HG02943 (cell line): ENCODE measurements at regions not wholly inside any gene's neighbourhood (a gene's known extent, or its start where the extent isn't known, plus 50 kb on each side); places are given as distances from the start of the nearest gene placed in this dataset.

Experiments
- ATAC-seq: cut with Tn5 transposase; IDR thresholded peaks from one replicate; pipeline ENCODE4 v1.9.1; 2021; ENCODE audit warnings: mild to moderate bottlenecking, low read depth, moderate library complexity; ENCODE audit not compliant: unreplicated experiment

DNA sequence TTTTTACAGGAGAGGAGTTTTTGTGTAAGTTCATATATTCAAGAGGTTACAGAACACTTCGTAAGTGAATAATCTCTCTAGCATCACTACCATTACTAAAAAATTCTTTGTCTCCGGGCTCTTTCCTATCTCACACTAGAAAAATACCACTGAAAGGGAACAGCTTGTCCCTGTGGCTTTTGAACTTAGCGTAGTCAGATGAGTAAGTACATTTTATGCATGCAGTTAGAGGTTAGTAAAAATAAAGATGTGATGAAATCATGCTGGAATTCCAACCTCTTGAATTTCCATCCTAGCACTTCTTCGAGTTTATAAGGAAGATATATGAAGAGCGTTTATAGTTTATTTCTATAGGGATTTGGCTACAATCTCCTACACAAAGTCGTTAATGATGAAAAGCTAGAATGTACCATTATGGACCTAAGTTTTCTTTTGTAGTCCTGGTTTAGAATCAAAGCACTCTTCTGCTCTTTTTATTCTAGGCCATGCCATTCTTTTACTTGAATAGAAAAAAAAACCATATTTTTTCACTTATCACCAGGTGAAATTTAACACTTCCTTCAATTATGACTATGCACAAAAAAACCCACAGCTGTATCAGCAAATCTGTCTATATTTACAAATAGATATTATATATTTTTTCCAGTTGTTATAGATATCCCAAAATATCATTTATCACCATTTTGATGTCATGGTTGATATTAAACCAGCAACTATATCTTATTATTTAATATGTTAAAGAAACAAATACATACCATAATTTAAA lies 139.9 kb upstream of the PCDH9 start:
- no peak for ATAC-seq

DNA sequence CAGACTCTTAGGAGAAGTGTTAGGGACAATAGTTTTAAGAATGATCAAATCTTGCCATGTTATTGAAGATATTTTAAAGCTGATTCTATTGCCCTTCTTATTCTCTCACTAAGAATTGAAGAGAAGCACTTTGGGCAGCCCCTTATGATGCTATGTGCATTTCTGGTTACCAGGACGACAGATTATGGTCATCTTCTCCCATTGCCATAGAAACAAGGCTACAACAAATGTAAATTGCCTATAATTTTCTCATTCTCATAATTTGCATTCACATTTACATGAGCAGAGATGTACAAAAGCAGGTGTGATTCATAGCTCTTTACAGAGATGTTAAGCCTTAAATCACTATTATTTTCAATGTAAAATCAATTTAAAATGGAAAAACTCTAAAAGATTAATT lies 137.3 kb upstream of the PCDH9 start:
- no peak for ATAC-seq

DNA sequence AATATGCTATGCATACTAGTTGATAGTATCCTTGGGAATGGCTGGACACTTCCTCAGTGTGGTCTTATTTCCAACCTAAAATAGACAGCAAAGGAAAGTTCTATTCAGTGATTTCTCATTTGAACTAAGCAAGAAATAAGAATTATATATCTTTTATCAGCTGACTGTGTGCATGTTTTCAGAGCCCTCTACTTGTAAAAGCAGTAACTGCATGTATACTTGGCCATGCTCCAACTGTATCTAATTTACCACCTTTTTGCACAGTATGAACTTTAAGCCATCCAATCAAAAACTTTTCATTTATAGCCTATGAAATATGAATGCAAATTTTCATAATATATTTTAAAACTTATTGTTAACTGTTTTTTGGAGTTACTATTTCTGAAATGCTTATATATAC lies 136.4 kb upstream of the PCDH9 start:
- no peak for ATAC-seq

DNA sequence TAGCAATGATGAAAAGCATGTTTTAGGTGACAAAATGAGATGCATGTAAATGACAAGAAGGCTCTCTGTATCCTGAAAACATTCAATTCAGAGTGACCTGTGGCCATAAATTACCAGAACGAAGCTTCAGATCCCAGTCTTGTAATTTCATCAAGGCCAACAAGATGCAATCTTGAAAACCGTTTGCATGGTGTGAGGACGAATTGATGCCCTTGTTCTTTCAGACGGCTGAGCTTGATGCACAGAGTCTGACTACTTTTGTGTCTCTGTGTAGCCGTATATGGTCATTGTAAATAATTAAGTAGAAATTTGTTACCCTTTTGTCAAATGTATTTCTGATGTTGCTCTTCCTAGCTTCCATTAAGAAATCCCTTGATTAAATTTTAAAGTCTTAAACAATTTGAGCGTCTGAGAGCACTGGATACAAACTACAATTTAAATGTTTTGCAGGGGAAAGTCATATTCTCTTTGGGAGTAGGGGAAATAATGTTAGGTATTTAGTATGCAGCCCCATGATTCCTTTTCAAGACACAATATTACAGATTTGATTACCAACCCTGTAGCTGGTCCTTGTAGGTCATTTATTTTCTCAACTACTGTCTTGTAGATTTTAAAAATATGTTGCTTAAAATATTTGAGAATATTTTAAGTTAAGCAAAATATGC lies 125.8 kb upstream of the PCDH9 start:
- ATAC-seq = no peak

DNA sequence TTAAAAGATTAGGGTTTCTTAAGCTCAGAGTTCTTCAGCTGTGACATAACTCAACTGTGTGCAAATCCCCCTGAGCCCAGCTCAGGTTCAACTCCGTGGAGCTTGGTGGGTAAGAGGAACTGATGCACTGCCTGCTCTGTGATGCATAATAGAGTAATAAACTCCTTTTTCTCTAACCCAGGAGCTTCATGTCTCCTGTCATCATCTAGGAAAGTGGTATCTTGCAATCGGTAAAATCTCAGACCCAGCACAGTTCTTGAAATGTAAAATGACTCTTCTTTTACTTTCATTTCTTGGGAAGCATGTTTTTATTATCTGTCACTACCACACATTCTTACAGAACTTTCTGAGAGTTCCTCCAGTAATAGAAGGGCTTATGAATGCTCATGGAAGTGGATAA lies 123.8 kb upstream of the PCDH9 start:
- ATAC-seq = no peak

DNA sequence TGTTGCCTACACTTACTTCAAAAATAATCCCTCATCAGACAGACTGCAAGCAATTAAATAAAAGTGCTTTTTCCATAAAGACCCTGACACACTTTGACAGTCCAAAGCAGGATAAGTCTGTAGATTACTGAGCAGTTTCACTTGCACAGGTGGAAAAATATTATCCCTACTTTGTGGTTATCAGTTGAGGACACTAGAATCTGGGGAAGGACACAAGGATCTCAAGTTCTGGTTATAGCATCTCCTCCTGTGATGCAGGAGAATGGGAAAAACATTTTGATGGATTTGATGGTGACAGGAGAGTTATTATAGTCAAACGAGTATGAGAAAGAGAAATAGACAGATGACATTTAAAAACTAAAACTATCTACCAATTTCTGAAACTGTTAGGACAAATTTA lies 122.9 kb upstream of the PCDH9 start:
- no peak for ATAC-seq

DNA sequence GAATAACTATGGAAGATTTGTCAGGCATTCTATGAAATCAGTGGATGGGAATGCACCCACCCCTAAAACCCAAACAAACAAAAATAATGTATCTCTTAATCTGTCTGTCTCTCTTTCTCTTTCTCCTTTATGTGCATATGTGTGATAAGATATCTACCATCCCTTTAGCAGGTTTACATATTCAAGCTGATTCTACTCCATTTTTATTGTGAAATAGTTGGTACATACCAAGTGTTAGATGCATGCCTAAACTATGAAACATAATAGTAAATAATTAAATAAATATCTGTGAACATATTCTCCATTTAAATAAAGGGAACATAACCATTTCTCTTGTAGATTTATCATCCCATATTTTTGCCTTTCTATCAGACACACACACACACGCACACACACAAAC lies 121.8 kb upstream of the PCDH9 start:
- ATAC-seq = no peak

DNA sequence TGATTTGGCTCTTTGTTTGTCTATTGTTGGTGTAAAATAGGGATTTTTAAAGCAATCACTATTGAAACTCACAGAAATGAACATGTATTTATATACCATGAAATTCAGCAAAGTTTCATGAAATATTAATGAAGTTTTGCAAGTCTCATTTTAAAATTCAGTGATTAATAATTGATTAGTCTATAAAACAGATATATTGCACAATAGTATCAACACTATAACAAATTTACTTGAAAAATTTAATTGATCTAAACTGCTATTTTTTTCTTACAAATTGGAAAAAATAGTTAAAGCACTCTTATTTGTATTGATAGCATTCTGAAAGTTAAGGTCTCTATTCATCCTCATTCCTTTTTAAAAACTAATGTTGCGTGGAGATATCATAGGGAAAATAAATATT lies 121.0 kb upstream of the PCDH9 start:
- ATAC-seq = no peak

DNA sequence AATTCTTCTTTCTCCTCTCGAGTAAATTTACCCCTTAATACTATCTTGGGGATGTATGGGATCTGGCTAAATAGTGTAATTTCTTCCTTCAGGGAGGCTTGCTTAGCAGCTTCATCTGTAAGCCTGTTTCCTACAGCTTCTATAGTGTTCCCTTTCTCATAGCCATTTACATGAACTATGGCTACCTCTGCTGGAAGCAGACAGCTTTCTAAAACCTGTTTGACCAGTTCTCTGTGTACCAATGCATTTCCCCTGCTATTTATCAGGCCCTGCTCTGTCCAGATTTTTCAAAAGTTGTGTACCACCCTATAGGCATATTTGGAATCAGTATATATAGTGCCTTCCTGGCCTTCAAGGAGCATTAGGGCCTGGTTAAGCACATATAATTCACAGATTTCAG lies 113.6 kb upstream of the PCDH9 start:
- ATAC-seq = no peak

DNA sequence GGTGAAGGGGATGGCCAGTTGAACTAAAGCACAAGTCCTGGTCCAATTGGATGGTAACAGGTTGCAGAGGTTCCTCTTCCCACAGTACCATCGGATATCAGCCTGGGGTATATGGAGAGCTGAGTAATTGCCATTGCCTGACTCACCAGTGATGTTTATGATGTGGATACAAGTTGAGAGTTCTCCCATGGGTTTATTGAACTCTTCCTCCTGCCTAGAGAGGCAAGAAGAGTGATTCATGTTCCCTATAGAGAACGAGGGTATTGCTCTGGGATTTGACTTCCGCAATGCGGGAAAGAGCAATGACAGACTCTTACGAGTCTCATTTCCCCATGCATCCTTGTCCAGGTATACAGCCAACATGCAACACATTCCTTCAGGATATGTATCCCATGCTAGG lies 111.3 kb upstream of the PCDH9 start:
- ATAC-seq = no peak

DNA sequence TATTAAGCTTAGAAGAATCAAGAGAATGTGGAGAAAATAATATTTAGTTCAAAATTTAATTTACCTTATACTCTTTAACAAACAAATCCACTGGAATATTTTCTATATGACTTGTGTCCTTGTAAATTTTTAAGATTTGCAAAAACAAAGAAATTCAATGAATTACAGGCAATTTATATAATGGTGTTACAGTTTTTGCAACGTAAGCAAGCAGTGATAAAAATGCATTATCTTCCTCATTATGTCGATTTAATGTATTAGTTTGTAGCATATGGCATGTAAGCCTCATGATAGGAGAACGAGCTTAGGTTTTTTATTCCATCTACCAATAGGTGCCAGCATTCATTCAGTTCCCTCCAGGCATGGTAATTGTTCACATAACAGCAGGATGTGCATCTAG lies 100.0 kb upstream of the PCDH9 start:
- no peak for ATAC-seq

DNA sequence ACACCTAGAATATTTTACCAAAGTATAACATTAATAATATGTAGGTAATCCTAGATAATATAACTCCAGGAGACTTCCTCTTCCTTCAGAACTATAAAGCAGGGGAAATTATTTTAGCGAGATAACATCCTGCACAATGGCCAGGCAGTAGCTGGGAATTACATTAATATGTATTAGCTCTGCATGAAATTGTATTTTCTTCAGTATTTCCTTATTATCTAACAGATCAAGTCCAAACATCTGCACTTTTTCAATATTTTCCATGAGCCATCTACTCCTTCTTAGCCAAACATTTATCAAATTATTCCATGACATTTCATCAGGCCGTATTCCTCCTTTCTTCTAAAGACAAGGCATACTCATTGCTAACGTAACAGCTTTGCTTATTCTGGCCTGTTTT lies 98.8 kb upstream of the PCDH9 start:
- no peak for ATAC-seq

DNA sequence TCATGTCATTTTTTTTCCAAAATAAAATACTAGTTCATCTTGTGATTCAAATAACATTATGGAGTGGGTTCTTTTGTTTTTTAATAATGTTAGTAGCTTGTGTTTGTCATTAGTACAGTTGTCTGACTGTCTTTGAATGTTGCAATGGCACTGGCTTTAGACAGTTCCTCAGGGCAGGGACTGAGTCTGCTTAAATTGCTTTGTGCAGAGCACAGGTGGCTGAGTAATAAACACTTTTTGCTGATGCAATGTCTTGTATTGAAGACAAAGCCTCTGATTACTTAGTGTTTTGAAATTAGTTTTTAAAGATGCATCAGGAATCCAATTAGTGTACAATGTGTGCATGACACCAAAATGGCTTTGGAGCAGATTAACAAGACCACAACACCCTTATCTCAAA lies 88.7 kb upstream of the PCDH9 start:
- ATAC-seq = no peak

DNA sequence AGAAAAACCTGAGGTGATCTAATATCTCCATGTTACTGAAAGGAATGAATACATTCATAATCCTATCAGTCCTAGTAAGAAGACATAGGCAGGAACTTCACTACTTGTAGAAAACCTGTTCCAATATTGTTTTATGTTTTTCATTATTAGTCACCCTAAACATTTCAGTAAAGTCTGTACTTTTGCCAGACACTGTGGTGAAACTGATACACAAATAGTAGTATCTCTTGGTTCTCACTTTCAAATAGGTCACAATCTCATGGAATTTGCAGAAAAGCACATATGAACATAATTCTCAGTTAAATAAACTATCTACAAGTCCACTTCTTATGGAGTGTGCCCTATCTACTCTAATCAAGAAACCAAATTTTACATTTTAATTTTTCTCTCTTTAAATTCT lies 88.3 kb upstream of the PCDH9 start:
- ATAC-seq = no peak

DNA sequence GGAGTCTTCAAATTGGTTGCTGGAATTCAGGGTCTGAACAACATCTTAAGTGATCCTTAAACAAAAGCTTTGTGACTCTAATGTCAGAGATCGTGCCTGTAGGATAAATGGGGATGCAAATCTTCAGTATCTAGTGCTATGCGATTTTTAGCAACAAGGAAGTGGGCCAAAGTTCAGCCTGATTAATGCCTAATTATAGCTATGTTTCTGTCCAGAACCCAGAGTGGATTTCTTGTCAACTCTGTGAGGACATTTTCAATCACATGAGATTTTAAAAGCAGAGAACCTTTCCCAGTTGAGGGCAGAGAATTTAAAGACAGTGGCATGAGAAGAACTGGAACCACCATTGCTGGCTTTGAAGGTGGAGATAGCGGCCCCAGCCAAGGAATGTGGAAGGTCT lies 84.3 kb upstream of the PCDH9 start:
- no peak for ATAC-seq

DNA sequence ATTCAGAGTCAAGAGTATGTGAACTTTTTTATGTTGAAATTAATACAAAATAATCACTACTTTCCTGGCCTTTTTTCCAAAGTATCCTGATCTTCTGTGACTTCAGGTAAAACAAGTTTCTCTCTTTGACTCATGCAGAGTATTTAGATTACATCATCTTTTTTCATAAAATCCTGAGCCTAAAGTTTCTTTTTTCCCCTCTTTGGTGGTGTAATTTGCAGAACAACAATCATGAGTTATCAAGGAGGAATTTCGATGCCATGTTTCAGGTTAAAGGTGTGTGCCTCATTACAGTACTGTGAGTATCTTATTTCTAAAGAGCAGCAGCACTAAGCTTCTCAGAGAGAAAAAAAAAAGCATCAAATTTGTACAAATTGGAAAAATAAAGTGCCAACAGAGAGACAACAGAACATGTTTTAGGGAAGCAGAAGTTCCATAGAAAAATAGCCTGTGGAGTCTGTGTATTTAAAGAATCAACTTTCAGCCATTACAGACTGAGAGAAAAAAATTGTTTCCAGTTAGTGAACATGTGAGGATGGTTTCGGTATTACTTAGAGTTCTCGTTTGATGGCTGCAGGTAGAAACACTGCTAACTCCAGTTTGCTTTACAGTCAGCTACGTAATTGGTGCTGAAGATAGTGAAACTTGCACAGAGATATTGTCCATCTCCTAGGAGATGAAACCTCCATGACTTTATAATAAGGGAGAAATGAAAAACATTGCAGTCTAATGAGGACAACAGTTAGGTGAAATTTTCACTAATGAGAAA lies 78.1 kb upstream of the PCDH9 start:
- ATAC-seq = no peak

DNA sequence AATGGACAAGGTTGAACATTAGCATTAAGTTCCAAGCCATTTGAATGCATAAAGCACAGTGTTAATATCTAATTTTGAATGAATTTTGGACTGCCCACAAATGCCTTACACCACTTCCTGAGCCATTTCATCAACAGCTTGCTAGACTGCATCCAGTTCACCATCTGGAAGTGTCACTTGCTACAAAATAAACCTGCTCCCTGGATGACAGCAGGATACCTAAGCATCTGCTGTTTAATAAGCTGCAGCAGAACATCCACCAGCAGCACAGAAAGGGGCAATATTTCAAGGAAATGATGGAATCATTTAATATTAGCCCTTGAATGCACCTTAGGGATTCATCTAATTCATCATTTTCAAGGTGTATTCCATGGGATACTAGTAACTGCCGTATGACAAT lies 76.6 kb upstream of the PCDH9 start:
- no peak for ATAC-seq

DNA sequence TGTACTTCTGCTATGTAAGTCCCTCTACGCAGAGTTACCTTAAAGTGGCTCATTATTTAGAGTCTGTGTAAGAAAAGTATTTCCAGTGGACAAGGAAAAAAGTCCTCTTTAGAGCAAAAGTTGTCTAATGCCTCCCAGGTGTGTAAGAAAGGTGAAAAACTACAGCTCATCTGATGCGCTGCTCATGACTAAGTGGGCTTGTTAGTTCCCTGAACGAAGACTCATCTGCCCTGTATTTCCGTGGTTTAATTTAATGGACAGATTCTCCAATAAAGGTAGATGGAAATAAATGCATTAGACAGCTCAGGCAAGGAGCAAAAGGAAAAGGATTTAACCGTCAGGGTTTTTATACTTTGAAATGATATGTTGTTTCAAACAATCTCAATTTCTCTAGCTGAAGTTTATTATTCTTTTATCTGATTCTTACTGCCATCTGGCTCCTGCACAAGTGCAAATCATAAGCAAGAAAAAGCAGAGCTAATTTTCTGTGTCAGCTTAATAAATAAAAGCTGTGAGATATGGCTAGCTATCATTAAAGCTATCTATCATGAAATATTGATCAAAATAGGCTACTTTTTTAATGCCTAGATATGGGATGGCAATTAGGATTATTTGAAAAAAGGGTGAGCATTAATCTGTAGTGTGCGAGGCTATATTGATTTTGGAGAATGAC lies 73.7 kb upstream of the PCDH9 start:
- no peak for ATAC-seq

DNA sequence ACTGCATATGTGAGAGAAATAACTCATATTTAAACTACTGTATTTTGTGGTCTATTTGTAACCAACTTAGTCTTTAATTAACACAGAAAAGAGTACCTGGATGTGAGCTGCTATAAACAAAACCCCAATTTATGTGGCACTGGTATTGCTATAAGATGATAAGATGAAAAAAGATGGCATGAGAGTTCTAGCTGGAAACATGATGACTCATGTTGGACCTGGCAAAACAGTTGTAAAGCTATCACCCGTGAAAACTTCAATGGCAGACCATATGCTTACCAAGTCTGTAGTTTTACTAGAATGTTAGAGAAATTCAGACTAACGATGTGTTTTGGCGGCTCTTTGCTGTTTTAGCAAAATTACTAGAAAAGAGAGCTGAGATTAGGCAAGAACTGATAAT lies 69.6 kb upstream of the PCDH9 start:
- no peak for ATAC-seq

DNA sequence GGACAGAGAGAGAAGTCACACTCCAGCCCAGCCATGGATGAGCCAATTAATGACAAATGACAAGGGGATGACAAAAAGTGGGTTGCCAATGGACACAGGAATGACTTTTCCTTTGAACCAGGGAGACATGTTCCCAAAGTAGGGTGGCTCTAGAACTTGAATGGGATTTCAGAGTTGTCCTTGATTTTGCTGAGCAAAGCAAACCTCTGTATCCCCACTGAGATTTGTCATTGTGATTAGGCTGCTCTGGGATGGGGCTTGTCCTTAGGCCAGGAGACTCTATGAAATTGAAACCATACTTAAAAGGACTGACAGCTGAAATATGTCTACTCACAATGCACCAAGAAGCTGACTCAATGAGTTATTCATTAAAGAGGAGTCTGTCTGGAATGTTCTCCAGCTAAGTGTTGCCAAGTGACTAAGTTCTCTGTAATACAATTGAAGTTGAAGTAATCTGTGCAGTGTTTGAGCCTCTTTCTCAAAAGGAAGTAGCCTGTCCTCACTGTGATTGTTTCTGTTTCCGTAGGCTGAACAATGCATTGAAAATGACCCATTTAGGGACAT lies 69.0 kb upstream of the PCDH9 start:
- no peak for ATAC-seq

DNA sequence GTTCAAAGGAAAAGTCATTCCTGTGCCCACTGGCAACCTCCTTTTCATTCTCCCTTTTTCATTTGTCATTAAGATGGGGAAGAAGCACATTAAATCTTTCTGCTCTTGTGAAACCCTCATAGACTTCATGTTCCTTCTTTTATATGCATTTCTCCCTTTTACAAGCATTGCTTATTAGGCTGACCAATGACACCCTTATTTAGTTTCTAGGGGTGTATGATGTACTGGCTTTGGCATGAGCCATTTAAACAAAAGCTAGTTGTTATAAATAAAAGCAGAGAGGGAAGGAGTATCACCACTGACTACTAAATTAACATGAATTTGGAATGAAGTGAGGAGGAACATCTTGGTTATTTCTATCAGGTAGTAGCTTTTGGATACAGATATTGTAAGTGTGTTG lies 68.2 kb upstream of the PCDH9 start:
- ATAC-seq = no peak
